C4-2B (cell line): ENCODE measurements at regions not wholly inside any gene's neighbourhood (a gene's known extent, or its start where the extent isn't known, plus 50 kb on each side); places are given as distances from the start of the nearest gene placed in this dataset.

Experiments used
- H3K27ac ChIP-seq: fragments of 450-650 bp; 2 replicates; pipeline ENCODE4 v1.5.1; 2017
- CTCF ChIP-seq: fragments of 450-650 bp; conservative IDR thresholded peaks from 2 replicates; pipeline ENCODE4 v1.5.1; 2017; ENCODE audit warnings: mild to moderate bottlenecking
- ZFX ChIP-seq: fragments of 450-650 bp; IDR thresholded peaks from 2 replicates; pipeline ENCODE4 v1.6.1; 2017

- TF ChIP-seq ZFX (no peak), CTCF (no peak)
- no peak overlapping the region for H3K27ac ChIP-seq
Observed at GRCh38 chr3:22199095-22199494, 448.1 kb upstream of the ZNF385D start.

DNA sequence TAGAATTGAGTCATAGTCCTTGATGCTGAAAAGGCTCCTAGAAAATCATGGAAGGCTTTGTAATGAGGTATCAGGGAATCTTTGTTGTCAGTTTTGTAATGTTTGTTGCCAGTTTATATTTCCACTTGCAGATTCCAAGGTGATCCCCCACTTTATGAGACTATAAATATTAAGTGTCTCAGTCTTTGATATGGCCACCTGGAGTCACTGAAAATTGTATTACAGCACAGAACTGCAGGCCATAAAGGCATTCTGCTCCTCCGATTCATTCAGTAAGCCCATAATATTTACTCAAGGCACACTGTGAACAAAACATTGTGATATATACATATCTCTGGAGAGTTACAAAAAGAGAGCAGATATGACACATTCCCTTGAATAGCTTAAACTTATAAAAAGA is 457.8 kb upstream of the ZNF385D start:
- TF ChIP-seq ZFX: no peak
- TF ChIP-seq CTCF: no peak
- H3K27ac ChIP-seq: no peak overlapping the region

DNA sequence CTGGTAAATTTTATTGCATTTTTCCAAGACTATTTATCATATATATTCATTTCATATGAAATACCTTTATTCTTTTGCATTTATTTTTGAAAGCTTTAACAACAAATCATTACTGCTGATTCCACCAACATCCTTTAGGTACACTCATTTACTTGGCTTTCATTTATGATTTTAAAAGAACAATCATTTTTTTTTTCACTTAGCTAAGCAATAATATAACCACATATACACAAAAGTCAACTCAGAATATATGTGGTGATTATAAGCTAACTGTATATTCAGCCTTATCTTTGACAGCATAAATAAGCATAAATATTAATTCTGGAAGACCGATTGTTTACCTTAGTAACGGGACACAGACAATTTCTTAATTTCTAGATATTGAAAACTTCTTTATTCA is 458.6 kb upstream of the ZNF385D start:
- TF ChIP-seq ZFX: no peak
- TF ChIP-seq CTCF: no peak
- no peak overlapping the region for H3K27ac ChIP-seq

DNA sequence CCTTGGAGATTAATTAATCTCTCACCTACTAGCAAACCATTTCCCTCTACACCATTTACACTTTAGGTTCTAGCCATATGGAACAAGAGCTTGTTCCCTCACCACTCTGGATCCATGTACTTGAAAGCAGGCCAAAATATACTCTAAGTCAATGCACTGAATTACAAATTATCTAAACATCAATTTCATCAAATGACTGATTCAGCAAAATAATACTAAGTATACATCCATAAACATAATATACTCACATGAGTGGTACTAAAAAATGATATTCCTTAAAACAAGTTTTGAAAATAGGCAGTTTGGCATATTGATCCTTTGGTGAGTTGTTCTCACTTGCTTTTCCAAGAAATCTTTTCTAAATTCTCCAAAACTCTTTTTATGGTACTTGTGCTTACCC is 459.7 kb upstream of the ZNF385D start:
- no peak for TF ChIP-seq ZFX
- TF ChIP-seq CTCF: no peak
- no peak overlapping the region for H3K27ac ChIP-seq

DNA sequence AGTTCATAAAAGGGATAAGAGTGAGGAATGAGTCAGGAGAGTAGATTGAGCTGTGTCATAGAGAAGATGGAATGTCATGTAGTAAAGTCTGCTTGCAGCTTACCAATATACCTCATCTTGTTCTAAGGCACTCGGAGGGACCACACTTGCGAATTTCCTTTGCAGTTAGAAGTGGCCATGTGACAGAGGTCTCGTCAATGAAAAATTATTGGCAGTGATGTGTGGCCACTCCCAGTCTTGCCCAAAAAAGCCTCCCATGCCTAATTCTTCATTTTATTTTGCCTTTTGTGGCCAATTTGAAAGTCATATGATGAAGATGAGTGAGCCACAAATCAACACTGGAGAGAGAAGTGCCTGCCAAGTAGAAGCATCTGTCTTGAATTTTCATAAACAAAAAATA is 465.6 kb upstream of the ZNF385D start:
- no peak for TF ChIP-seq CTCF
- TF ChIP-seq ZFX: no peak
- H3K27ac ChIP-seq: no peak overlapping the region

DNA sequence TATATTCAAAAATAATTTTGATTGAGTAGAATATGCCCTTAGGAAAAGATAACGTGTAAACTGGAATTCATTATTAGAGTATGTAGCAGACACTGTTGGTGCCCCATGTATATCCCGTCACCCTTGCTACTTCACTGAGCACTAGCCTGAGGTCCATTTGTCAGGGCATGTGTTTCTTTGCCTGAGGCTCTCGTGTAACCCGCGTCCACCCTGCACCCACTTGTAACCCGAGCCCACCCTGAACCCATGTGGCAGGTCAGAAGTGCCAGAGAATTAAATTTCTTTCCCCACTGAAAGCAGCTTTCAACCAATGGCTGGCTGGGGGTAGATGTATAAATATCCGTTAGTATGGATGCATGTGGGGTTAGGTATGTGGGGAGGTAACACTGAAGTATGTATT is 474.2 kb upstream of the ZNF385D start:
- H3K27ac ChIP-seq: no peak overlapping the region
- no peak for TF ChIP-seq CTCF
- TF ChIP-seq ZFX: no peak

- TF ChIP-seq ZFX (no peak), CTCF (no peak)
- no peak overlapping the region for H3K27ac ChIP-seq
Observed at GRCh38 chr3:22228705-22229104, 477.7 kb upstream of the ZNF385D start.
